AG04449 (cell line): ENCODE measurements at regions not wholly inside any gene's neighbourhood (a gene's known extent, or its start where the extent isn't known, plus 50 kb on each side); places are given as distances from the start of the nearest gene placed in this dataset.
"Not testable (repeated sequence)": the region's sequence is repeated elsewhere in the genome, so short reads cannot be mapped to it uniquely, and the experiment has no call there.

Experiments
- CTCF ChIA-PET: fragments of 350-600 bp; formaldehyde crosslinking; extraction: SDS; loops from one replicate; lab custom pipeline; 2021; ENCODE audit warnings: antibody characterized with exemption; lab: Yijun Ruan, JAX
- POLR2A ChIA-PET: fragments of 400-600, 350-600 bp; formaldehyde crosslinking; extraction: SDS; loops from one replicate; lab custom pipeline; 2020; ENCODE audit warnings: antibody characterized with exemption, inconsistent platforms; lab: Yijun Ruan, JAX
- DNase-seq: peaks from one replicate; pipeline ENCODE4 v3.0.0-alpha.2; 2010; ENCODE audit warnings: low read depth, low spot score
- H3K4me3 ChIP-seq: 2 replicates; pipeline ENCODE4 v1.5.1; 2011; ENCODE audit warnings: low read depth, mild to moderate bottlenecking, control low read depth, low read length
- CTCF ChIP-seq: IDR thresholded peaks from one replicate; pipeline ENCODE4 v1.5.1; 2011; ENCODE audit warnings: mild to moderate bottlenecking, moderate library complexity, low read length, control low read depth, inconsistent platforms; ENCODE audit not compliant: insufficient read depth; ENCODE audit errors: missing control alignments

- ChIA-PET POLR2A (no interaction called here), CTCF (no interaction called here)
- no peak for DNase-seq
- H3K4me3 ChIP-seq: no peak overlapping the region
- no peak for TF ChIP-seq CTCF
Observed at GRCh38 chr18:38520786-38521185, 955.2 kb upstream of the CELF4 start.

GRCh38 chr18:38502539-38502938 lies 936.9 kb upstream of the CELF4 start:
- TF ChIP-seq CTCF: no peak
- no peak overlapping the region for H3K4me3 ChIP-seq
- DNase-seq: no peak
- ChIA-PET CTCF (no interaction called here), POLR2A (no interaction called here)

GRCh38 chr18:38497266-38497665 lies 931.7 kb upstream of the CELF4 start:
- no peak for DNase-seq
- H3K4me3 ChIP-seq: no peak overlapping the region
- TF ChIP-seq CTCF: no peak
- ChIA-PET CTCF (no interaction called here), POLR2A (no interaction called here)

- H3K4me3 ChIP-seq: no peak overlapping the region
- ChIA-PET POLR2A (no interaction called here), CTCF (no interaction called here)
- DNase-seq: no peak
- TF ChIP-seq CTCF: no peak
Observed at GRCh38 chr18:38496222-38496793, 930.7 kb upstream of the CELF4 start.

GRCh38 chr18:38494065-38494464 lies 928.5 kb upstream of the CELF4 start:
- DNase-seq: no peak
- ChIA-PET POLR2A (no interaction called here), CTCF (no interaction called here)
- H3K4me3 ChIP-seq: no peak overlapping the region
- TF ChIP-seq CTCF: no peak

GRCh38 chr18:38491195-38491594 lies 925.6 kb upstream of the CELF4 start:
- no peak overlapping the region for H3K4me3 ChIP-seq
- DNase-seq: no peak
- CTCF ChIA-PET: no interaction called here
- TF ChIP-seq CTCF: no peak
- POLR2A ChIA-PET: no interaction called here

- CTCF ChIA-PET, H3K4me3 ChIP-seq, POLR2A ChIA-PET, DNase-seq: not testable (repeated sequence)
Observed at GRCh38 chr18:38489721-38490120, 924.1 kb upstream of the CELF4 start.
